HG02973 (cell line): ENCODE measurements at regions not wholly inside any gene's neighbourhood (a gene's known extent, or its start where the extent isn't known, plus 50 kb on each side); places are given as distances from the start of the nearest gene placed in this dataset.

Experiments used
- ATAC-seq: cut with Tn5 transposase; IDR thresholded peaks from one replicate; pipeline ENCODE4 v1.9.1; 2021; ENCODE audit warnings: moderate library complexity; ENCODE audit not compliant: unreplicated experiment

DNA sequence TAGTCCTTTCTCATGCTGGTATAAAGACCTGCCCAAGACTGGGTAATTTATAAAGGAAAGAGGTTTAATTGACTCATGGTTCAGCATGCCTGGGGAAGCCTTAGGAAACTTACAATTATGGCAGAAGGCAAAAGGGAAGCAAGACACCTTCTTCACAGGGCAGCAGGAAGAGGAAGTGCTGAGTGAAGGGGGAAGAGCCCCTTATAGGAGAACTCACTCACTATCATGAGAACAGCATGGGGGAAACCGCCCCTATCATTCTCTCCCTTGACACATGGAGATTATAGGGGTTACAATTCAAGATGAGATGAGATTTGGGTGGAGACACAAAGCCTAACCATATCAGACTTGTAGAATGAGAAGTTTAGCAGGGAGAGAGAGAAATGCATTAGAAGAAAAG, 373.3 kb upstream of the DIAPH2 start:
- no peak for ATAC-seq

GRCh38 chrX:96314985-96315384, 369.7 kb upstream of the DIAPH2 start:
- no peak for ATAC-seq

- no peak for ATAC-seq
Observed at GRCh38 chrX:96361844-96362243, 322.8 kb upstream of the DIAPH2 start.

DNA sequence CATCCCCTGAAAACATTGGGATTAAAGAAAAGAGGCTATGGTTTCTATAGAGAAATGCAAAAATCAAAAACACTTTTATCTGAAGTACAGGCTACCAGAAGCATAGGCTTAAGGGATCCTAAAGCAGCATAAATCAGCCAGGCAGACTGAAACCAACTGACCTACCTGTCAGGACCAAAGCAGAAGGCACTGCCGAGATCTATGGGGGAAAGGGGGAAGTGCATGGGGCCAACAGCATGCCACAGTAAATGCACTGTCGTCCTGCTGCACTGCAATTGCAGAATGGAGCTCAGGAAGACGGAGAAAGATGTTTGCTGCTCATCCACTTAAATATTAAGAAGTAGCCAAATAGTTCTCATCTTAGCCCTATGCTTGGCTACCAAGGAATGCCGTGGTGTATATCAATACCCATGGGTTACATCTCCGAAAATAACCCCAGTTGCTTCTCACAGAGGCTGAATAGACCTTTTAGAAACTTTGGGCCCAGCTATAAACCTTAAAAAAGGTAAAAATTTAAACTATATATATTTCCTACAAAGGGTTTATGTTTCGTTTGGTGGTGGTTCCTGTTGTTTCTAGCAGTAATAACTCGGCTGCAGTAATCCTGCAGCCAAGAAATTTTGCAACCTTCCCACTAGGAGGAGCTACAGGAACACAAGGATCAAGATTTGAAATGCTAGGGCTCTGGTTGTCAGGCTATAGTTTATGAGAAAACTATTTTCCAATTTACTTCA, 312.2 kb upstream of the DIAPH2 start:
- ATAC-seq, result peak; percentile 65

DNA sequence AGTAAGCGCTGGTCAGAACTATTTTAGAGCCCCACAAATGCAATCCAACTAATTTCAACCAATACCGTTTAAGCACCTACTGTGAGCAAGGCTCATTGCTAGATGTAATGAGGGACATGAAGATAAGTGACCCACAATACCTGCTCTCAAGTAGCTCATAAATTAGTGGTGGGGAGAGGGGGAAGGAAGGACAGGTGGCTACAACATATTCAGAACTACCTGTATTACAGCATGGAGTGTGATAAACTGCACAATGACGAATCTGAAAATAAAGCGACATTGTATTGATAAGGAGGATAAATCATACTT, 311.6 kb upstream of the DIAPH2 start:
- ATAC-seq, result no peak

DNA sequence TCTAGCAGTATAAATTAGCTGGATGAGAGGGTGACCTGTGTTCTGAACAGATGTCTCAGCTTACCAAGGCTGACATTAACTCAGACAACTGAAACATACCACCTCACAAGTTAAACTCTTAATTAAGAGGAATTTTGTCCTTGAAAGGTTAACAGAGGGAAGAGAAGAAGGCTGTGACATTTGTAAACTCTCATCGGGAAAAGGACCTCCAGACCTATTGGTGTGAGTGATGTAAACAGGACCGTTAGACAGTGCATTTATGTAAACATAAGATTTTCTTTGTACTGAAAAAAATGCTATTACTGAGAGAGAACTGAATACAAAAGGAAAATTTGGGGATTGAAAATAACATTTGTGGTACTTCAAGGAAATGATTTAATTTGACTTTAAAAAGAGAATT, 308.4 kb upstream of the DIAPH2 start:
- no peak for ATAC-seq

DNA sequence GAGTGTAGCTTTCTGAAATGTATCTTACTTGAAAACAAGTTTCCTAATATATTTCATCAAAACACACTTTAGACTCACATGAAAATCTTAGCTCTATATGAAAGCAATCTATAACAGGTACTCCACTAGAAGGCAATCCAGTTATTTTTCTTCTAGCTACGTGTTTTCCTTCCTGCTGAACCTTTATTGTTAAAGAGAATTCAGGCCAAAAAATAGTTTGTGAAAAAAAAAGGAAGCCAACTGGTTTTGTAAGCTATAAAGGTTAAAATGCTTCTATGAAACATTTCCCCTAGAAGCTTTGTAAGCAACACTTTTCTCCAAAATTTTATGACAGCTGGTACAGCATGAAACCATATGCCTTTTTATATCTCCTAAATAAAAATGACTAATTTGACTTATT, 304.7 kb upstream of the DIAPH2 start:
- no peak for ATAC-seq

GRCh38 chrX:96382018-96382417, 302.6 kb upstream of the DIAPH2 start:
- no peak for ATAC-seq

DNA sequence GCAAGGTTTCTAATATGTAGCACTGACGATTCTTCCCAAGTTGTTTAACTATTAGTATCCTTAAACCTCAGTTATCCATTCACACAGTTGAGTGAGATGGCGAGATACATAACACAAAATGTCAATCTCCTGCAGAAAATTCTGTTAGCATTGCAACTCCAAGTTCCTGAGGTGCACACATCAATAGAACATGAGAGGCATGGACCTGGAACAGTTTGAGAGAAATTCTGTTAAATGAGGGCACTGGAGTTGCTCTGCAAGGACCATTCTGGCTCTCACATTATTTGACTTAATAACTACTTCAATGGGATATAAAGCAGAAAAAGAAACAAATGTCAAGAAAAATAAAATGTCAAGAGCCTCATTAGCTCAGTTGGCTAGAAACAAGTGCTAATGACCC, 301.2 kb upstream of the DIAPH2 start:
- ATAC-seq, result no peak

GRCh38 chrX:96386325-96386724, 298.3 kb upstream of the DIAPH2 start:
- no peak for ATAC-seq

DNA sequence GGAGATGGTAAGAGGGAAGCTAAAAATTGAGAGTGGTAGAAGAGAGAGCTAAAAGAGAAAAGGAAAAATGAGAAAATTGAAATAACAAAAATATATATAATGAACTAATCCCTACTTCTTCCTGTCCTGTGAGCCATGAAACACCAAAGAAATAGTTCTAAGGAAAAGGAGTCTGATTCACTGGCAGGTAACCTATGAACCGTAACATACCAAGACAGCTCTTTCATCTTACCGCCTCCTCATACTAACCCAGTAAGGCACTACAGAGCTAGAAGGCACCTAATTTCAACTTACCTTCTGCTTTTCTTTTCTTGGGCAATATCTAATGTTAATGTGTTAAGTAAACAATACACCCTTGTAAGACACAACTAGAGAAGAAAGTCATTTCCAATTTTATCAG, 297.7 kb upstream of the DIAPH2 start:
- no peak for ATAC-seq

- ATAC-seq, result no peak
Observed at GRCh38 chrX:96387801-96388200, 296.8 kb upstream of the DIAPH2 start.

DNA sequence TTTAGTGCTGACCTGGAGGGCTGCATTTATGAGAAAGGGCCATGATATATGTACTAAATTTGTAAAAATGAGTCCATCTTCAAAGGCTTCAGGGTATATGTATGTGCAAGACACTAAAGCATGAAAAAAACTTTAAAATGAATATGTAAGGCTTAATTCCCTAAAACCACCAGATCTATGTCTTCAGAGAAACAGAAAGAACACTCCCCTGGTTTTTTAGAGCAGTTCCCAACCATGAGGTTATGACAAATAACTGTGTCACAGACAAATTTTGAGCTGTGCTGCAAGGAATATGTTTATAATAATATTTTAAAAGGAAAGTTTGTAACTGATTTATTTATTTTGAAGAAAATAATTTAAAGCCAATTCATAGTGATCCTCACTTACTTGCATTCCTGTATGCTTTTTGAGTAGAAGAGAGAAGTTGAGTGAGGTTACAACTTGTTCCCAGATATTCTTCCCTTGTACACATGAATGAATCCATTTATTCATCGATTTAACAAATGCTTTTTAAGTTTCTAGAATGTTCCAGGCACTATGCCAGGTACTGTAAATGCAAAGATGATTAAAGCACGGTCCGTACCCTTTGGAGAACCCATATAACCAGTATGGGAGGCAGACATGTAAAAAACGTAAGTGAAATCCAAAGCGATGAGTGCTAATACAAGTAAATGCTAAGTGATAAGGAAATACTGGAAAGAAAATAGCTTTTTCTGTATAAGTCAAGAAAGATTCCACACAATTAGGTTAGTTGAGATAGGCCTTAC, 295.2 kb upstream of the DIAPH2 start:
- ATAC-seq, result no peak

GRCh38 chrX:96394598-96394997, 290.0 kb upstream of the DIAPH2 start:
- ATAC-seq, result no peak

DNA sequence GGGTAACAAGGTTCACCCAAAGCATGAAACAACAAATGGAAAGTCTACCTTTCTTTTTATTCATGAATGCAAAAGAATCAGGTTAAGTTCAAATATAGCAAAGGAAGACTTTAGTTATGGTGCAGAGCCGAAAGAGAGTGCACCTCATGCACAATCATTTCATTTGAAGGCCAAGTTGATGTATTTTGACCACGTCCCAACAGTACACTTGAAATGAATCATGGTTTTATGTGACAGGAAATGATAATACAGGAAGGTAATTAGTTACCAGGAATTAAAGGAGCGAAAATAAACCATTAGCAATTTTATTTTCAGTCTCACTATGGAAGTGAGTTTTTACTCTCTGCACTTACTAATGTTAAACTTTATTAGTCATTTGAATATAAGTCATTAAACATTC, 281.2 kb upstream of the DIAPH2 start:
- ATAC-seq, result no peak

DNA sequence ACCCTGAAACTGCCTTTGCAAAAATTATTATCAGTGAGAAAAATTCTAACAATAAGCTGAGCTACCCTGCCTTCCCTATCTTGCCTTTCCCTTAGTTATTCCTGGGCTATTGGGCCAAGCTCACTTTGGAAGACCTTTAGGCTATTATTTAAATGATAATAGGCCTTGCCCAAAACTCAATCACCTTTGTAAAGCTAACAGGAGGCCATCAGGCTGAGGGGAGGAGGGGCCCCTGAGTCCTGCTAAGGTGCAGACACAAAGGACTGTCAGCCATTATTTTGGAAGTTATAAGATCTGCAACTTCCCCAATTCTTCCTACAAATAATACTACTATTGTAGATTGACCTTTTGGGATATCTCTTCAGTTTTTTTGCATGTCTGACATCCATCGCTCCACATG, 278.8 kb upstream of the DIAPH2 start:
- ATAC-seq, result no peak

DNA sequence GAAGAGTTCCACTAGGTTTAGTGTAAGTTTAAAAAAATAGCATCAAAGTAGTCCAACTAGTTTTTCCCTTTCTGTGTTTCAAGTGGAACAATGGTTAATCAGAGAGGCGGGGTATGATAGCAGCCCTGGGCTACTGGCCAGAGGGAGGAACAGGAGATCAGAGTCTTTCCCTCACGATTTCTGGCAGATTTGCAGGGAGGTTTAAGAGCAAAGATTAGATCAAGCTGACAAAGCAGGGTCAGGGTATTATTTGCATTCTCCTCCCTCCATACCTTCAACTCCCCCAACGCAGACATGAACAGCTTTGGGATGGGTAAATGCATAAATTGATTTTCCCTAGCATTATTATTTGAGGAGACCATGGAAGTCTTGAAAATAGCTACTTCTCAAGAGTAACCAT, 277.6 kb upstream of the DIAPH2 start:
- ATAC-seq, result no peak

GRCh38 chrX:96407501-96407900, 277.1 kb upstream of the DIAPH2 start:
- no peak for ATAC-seq

- no peak for ATAC-seq
Observed at GRCh38 chrX:96407981-96408380, 276.7 kb upstream of the DIAPH2 start.

GRCh38 chrX:96410927-96411326, 273.7 kb upstream of the DIAPH2 start:
- ATAC-seq, result no peak

GRCh38 chrX:96417695-96418094, 266.9 kb upstream of the DIAPH2 start:
- ATAC-seq, result no peak

GRCh38 chrX:96424007-96424406, 260.6 kb upstream of the DIAPH2 start:
- no peak for ATAC-seq

DNA sequence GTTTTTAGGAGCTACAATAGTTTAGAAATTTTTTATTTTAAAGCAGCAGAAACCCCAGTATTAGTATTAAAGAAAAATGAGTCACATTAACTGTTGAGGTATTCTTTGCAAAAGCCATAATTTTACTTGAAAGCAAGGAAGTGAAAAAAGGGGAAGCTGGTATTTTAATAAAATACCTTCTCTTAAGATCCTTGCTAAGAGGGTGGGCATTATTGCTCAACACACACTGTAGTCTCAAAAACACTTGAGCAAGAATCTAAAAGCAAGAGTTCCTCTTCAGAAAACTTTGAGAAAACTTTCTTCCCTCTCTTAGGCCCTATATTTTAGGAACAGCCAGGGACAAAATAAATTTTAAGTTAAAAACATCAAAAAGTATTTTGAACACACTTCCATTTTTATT, 259.4 kb upstream of the DIAPH2 start:
- ATAC-seq, result no peak
